SK-N-SH (cell line): ENCODE measurements at regions not wholly inside any gene's neighbourhood (a gene's known extent, or its start where the extent isn't known, plus 50 kb on each side); places are given as distances from the start of the nearest gene placed in this dataset.

Experiments
- CTCF ChIA-PET: fragments of 300-600, 350-600 bp; formaldehyde crosslinking; extraction: SDS; loops from one replicate; lab custom pipeline; 2021; lab: Yijun Ruan, JAX
- POLR2A ChIA-PET: fragments of 350-600 bp; sonication (Branson Sonifier 250); formaldehyde crosslinking; extraction: SDS; loops from one replicate; lab custom pipeline; 2020; ENCODE audit warnings: antibody characterized with exemption, inconsistent platforms; lab: Yijun Ruan, JAX
- DNase-seq: peaks from one replicate; pipeline ENCODE4 v3.0.0; 2012
- H2AFZ ChIP-seq: fragments of 200-600 bp; sonication (generic); 2 replicates; pipeline ENCODE4 v1.8.1; 2016; ENCODE audit warnings: antibody characterized with exemption, mild to moderate bottlenecking, low read depth
- H3F3A ChIP-seq: fragments of 200-600 bp; sonication (generic); replicated peaks from 2 replicates; pipeline ENCODE3; 2016; ENCODE audit warnings: antibody characterized with exemption, mild to moderate bottlenecking; ENCODE audit not compliant: insufficient read depth
- H3K27ac ChIP-seq, 2 experiments: fragments of 200-500 bp in 1 of 2; fragments of 200-600 bp in 1 of 2; sonication (Bioruptor generic) in 1 of 2; sonication (generic), shearing (Covaris generic) in 1 of 2; 2 replicates each; pipeline versions ENCODE4 v1.5.1 to v1.6.1; 2014 to 2016; ENCODE audit warnings: low read depth in 2 of 2, inconsistent platforms in 1 of 2, low read length in 1 of 2, mild to moderate bottlenecking in 1 of 2, mixed read lengths in 1 of 2
- H3K27me3 ChIP-seq: fragments of 200-600 bp; sonication (generic), shearing (Covaris generic); 2 replicates; pipeline ENCODE4 v1.6.1; 2016; ENCODE audit warnings: mixed run types; ENCODE audit not compliant: insufficient read depth
- H3K36me3 ChIP-seq, 2 experiments: fragments of 200-500 bp in 1 of 2; fragments of 200-600 bp in 1 of 2; sonication (Bioruptor generic) in 1 of 2; sonication (generic) in 1 of 2; replicated peaks in 1 of 2; 2 replicates each; pipeline versions ENCODE3 to v1.5.1; 2014 to 2016; ENCODE audit warnings: low read length in 1 of 2, mild to moderate bottlenecking in 1 of 2; ENCODE audit not compliant: insufficient read depth in 2 of 2, control insufficient read depth in 1 of 2
- H3K4me1 ChIP-seq, 2 experiments: fragments of 200-500 bp in 1 of 2; fragments of 200-600 bp in 1 of 2; sonication (Bioruptor generic) in 1 of 2; sonication (generic), shearing (Covaris generic) in 1 of 2; 2 replicates each; pipeline versions ENCODE4 v1.5.1 to v1.6.1; 2014 to 2016; ENCODE audit warnings: low read depth in 1 of 2, low read length in 1 of 2, mixed run types in 1 of 2; ENCODE audit not compliant: insufficient read depth in 2 of 2, control insufficient read depth in 1 of 2
- H3K4me2 ChIP-seq: fragments of 200-600 bp; sonication (generic), shearing (Covaris generic); 2 replicates; pipeline ENCODE4 v1.6.1; 2017; ENCODE audit warnings: mixed run types
- H3K4me3 ChIP-seq, 2 experiments: fragments of 200-500 bp in 1 of 2; fragments of 200-600 bp in 1 of 2; sonication (Bioruptor generic) in 1 of 2; sonication (generic), shearing (Covaris generic) in 1 of 2; 2 replicates each; pipeline versions ENCODE4 v1.5.1 to v1.8.1; 2014 to 2016; ENCODE audit warnings: low read depth in 2 of 2, inconsistent platforms in 1 of 2, low read length in 1 of 2, mild to moderate bottlenecking in 1 of 2, mixed read lengths in 1 of 2, moderate library complexity in 1 of 2
- H3K79me2 ChIP-seq: fragments of 200-600 bp; sonication (generic); 2 replicates; pipeline ENCODE4 v1.8.1; 2017; ENCODE audit warnings: mild to moderate bottlenecking; ENCODE audit not compliant: insufficient read depth
- H3K9ac ChIP-seq: fragments of 200-600 bp; sonication (generic); 2 replicates; pipeline ENCODE4 v1.6.1; 2017; ENCODE audit warnings: mixed run types
- H3K9me2 ChIP-seq: fragments of 200-600 bp; sonication (generic); 2 replicates; pipeline ENCODE4 v1.6.1; 2017; ENCODE audit warnings: mixed run types
- H3K9me3 ChIP-seq: fragments of 200-600 bp; sonication (generic); 2 replicates; pipeline ENCODE4 v1.6.1; 2017; ENCODE audit warnings: mixed run types, mild to moderate bottlenecking, moderate library complexity
- H4K20me1 ChIP-seq: fragments of 200-600 bp; sonication (generic); 2 replicates; pipeline ENCODE4 v1.6.1; 2017; ENCODE audit warnings: mild to moderate bottlenecking, mixed run types; ENCODE audit not compliant: insufficient read depth
- CHD2 ChIP-seq: fragments of 150-350 bp; IDR thresholded peaks from 2 replicates; pipeline ENCODE4 v1.6.1; 2018; ENCODE audit warnings: low read length; ENCODE audit not compliant: partially characterized antibody
- GABPA ChIP-seq: IDR thresholded peaks from 2 replicates; pipeline ENCODE4 v1.4.0; 2012; ENCODE audit warnings: low read depth, mild to moderate bottlenecking
- JUND ChIP-seq: IDR thresholded peaks from 2 replicates; pipeline ENCODE4 v1.4.0; 2012
- RAD21 ChIP-seq: IDR thresholded peaks from 2 replicates; pipeline ENCODE4 v1.6.1; 2012; ENCODE audit warnings: mild to moderate bottlenecking, low read length
- RCOR1 ChIP-seq: fragments of 150-350 bp; IDR thresholded peaks from 2 replicates; pipeline ENCODE4 v1.6.1; 2017; ENCODE audit warnings: antibody characterized with exemption, low read length
- SIN3A ChIP-seq: IDR thresholded peaks from 2 replicates; pipeline ENCODE4 v1.6.1; 2012; ENCODE audit warnings: low read depth, mild to moderate bottlenecking, low read length, moderate library complexity, borderline replicate concordance
- USF1 ChIP-seq: IDR thresholded peaks from 2 replicates; pipeline ENCODE4 v1.4.0; 2012; ENCODE audit warnings: low read depth, borderline replicate concordance
- ZBTB33 ChIP-seq: IDR thresholded peaks from 2 replicates; pipeline ENCODE4 v1.4.0; 2012; ENCODE audit warnings: low read depth, borderline replicate concordance
- WGBS: methylation state at CpG from one replicate; pipeline ENCODE4 v1.1.6; 2017; ENCODE audit warnings: low lambda C conversion rate; 5-methylcytosine and 5-hydroxymethylcytosine counted together
- TF ChIP-seq, protein P1 (sequence below): IDR thresholded peaks from 2 replicates; pipeline ENCODE4 v1.4.0; 2012; ENCODE audit warnings: low read depth

DNA sequence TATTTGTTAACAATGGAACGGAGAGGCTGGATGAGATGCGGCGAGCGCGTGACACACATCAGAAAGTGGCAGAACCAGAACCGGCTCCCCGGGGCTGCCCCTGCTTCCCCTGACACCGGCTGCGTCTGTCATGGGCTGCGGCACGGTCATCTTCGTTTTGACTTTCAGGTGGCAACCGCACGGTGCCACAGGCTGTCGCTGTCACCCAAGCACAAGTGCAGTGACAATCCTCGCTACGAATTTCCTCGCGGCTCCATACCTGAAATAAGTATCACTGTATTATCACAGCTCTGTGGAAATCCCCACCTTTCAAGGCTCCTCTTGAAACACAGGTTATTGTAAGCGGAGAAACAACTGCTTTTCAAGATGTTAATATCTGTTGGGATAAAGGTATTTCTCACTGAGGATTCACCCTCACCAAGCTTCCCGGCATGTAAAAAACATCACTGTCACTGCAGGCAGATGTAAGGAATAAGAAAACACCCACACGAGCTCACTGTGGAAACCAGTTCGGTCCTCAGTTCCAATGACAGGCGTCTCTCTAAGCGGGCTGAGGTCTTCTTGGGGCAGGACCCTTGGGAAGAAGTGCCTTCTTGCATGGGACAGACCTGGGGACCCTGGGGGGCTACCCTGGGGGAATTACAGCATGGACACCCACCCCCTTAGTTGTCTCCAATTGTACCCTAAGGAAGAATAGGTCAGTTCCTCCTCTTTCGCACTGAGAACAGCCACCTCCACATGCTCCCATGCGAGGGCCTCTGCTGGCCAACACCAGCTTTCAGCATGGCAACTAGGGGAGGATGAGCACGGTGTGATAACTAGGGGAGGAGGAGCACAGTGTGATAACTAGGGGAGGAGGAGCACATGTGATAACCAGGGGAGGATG is 86.3 kb downstream of the DACT2 start:
- H3K4me3 ChIP-seq, result no peak overlapping the region
- CTCF ChIA-PET, result interaction anchor here (1.1 kb wide), 2 partner anchors 82 to 125 kb away, joined by 3 read pairs; no protein-coding TSS in a partner anchor
- WGBS, result 78% methylated on average over 28 of the region's 28 CpGs

GRCh38 chr6:168232528-168232927 is 87.0 kb downstream of the DACT2 start:
- no peaks in the 10 kb centered on the region for H3K36me3 ChIP-seq
- no peaks in the 10 kb centered on the region for H4K20me1 ChIP-seq
- TF ChIP-seq JUND, result no peak
- TF ChIP-seq, protein P1, sequence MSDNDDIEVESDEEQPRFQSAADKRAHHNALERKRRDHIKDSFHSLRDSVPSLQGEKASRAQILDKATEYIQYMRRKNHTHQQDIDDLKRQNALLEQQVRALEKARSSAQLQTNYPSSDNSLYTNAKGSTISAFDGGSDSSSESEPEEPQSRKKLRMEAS, result no peak
- no peak for TF ChIP-seq CHD2
- no peak for TF ChIP-seq GABPA
- H3K9me3 ChIP-seq, result no peaks in the 10 kb centered on the region
- ChIA-PET POLR2A (interaction anchor here (1.5 kb wide), 1 partner anchor 15 kb away, joined by 3 read pairs; no protein-coding TSS in a partner anchor), CTCF (interaction anchor here (1.1 kb wide), 2 partner anchors 82 to 124 kb away, joined by 3 read pairs; no protein-coding TSS in a partner anchor)
- WGBS, result 53% methylated on average over 11 of the region's 11 CpGs
- no peak overlapping the region for H3K4me3 ChIP-seq
- no peaks in the 10 kb centered on the region for H3K27me3 ChIP-seq
- H2AFZ ChIP-seq, result no peak overlapping the region
- no peaks in the 10 kb centered on the region for H3F3A ChIP-seq
- H3K9ac ChIP-seq, result no peak overlapping the region
- no peaks in the 10 kb centered on the region for H3K79me2 ChIP-seq
- no peaks in the 10 kb centered on the region for H3K9me2 ChIP-seq
- H3K4me2 ChIP-seq, result no peak overlapping the region
- no peak overlapping the region for H3K27ac ChIP-seq
- DNase-seq, result no peak
- H3K4me1 ChIP-seq, result no peaks in the 10 kb centered on the region; a peak in 1 of 4 replicates

More for the DNA sequence above, 86.3 kb downstream of the DACT2 start:
- Histone ChIP-seq H3K9ac (no peak overlapping the region), H3K36me3 (no peaks in the 10 kb centered on the region), H4K20me1 (no peaks in the 10 kb centered on the region), H3K27ac (no peak overlapping the region), H3K4me2 (no peak overlapping the region), H3K27me3 (no peaks in the 10 kb centered on the region), H2AFZ (no peak overlapping the region), H3K9me2 (no peaks in the 10 kb centered on the region), H3K79me2 (no peaks in the 10 kb centered on the region), H3K9me3 (no peaks in the 10 kb centered on the region), H3K4me1 (no peaks in the 10 kb centered on the region; a peak in 1 of 4 replicates), H3F3A (no peaks in the 10 kb centered on the region)
- DNase-seq, result no peak
- POLR2A ChIA-PET, result interaction anchor here (1.5 kb wide), 1 partner anchor 14 kb away, joined by 3 read pairs; no protein-coding TSS in a partner anchor
- TF ChIP-seq USF1 (no peak), ZBTB33 (no peak), SIN3A (no peak), RAD21 (no peak), RCOR1 (no peak)
